HPDE6-E6E7 (cell line): ENCODE measurements at regions not wholly inside any gene's neighbourhood (a gene's known extent, or its start where the extent isn't known, plus 50 kb on each side); places are given as distances from the start of the nearest gene placed in this dataset.

Experiments used
- DNase-seq: peaks from one replicate; pipeline ENCODE4 v3.0.0; 2011; ENCODE audit warnings: missing footprints; ENCODE audit errors: extremely low spot score

GRCh38 chr10:89829262-89829886, 128.0 kb downstream of the KIF20B start:
- DNase-seq, result no peak

- no peak for DNase-seq
Observed at GRCh38 chr10:89829887-89830269, 128.5 kb downstream of the KIF20B start.

GRCh38 chr10:89830624-89831023, 129.2 kb downstream of the KIF20B start:
- no peak for DNase-seq

GRCh38 chr10:89836840-89837164, 135.4 kb downstream of the KIF20B start:
- DNase-seq, result no peak

GRCh38 chr10:89837165-89838043, 136.0 kb downstream of the KIF20B start:
- no peak for DNase-seq

GRCh38 chr10:89838044-89838615, 136.7 kb downstream of the KIF20B start:
- no peak for DNase-seq

GRCh38 chr10:89845541-89846280, 144.3 kb downstream of the KIF20B start:
- DNase-seq, result peak; percentile 22

GRCh38 chr10:89846281-89846630, 144.9 kb downstream of the KIF20B start:
- DNase-seq, result no peak

GRCh38 chr10:89846786-89847185, 145.4 kb downstream of the KIF20B start:
- DNase-seq, result no peak

- no peak for DNase-seq
Observed at GRCh38 chr10:89852872-89853271, 151.5 kb downstream of the KIF20B start.

- no peak for DNase-seq
Observed at GRCh38 chr10:89853781-89854191, 152.4 kb downstream of the KIF20B start.

- no peak for DNase-seq
Observed at GRCh38 chr10:89857431-89858042, 156.1 kb downstream of the KIF20B start.

- no peak for DNase-seq
Observed at GRCh38 chr10:89861199-89861573, 159.8 kb downstream of the KIF20B start.

GRCh38 chr10:89861584-89862301, 160.4 kb downstream of the KIF20B start:
- DNase-seq, result peak; percentile 64

GRCh38 chr10:89867964-89868363, 166.6 kb downstream of the KIF20B start:
- DNase-seq, result peak; percentile 27

GRCh38 chr10:89869180-89869579, 167.8 kb downstream of the KIF20B start:
- DNase-seq, result no peak

GRCh38 chr10:89869592-89870156, 168.3 kb downstream of the KIF20B start:
- no peak for DNase-seq

- no peak for DNase-seq
Observed at GRCh38 chr10:89870936-89871335, 169.5 kb downstream of the KIF20B start.

- DNase-seq, result no peak
Observed at GRCh38 chr10:89873055-89873454, 171.7 kb downstream of the KIF20B start.

- no peak for DNase-seq
Observed at GRCh38 chr10:89875557-89875956, 174.2 kb downstream of the KIF20B start.

GRCh38 chr10:89879121-89879520, 177.7 kb downstream of the KIF20B start:
- DNase-seq, result no peak
